OCI-M2 (cell line): ENCODE measurements at regions not wholly inside any gene's neighbourhood (a gene's known extent, or its start where the extent isn't known, plus 50 kb on each side); places are given as distances from the start of the nearest gene placed in this dataset.

Experiments used
- DNase-seq: peaks from one replicate; lab custom pipeline; 2025; ENCODE audit not compliant: unreplicated experiment; lab: John Stamatoyannopoulos, UW

- DNase-seq, result no peak
Observed at GRCh38 chr22:34135749-34136148, 215.5 kb upstream of the LARGE1 start.

- DNase-seq, result no peak
Observed at GRCh38 chr22:34150023-34150422, 229.7 kb upstream of the LARGE1 start.

- no peak for DNase-seq
Observed at GRCh38 chr22:34159491-34159890, 239.2 kb upstream of the LARGE1 start.

- DNase-seq, result no peak
Observed at GRCh38 chr22:34160141-34160783, 240.0 kb upstream of the LARGE1 start.

GRCh38 chr22:34161431-34162123 lies 241.3 kb upstream of the LARGE1 start:
- DNase-seq, result no peak

- no peak for DNase-seq
Observed at GRCh38 chr22:34198976-34199375, 278.7 kb upstream of the LARGE1 start.

- DNase-seq, result no peak
Observed at GRCh38 chr22:34210301-34210700, 290.0 kb upstream of the LARGE1 start.

- DNase-seq, result no peak
Observed at GRCh38 chr22:34214372-34214771, 294.1 kb upstream of the LARGE1 start.

GRCh38 chr22:34225278-34225677 lies 305.0 kb upstream of the LARGE1 start:
- no peak for DNase-seq

- DNase-seq, result no peak
Observed at GRCh38 chr22:34236527-34236926, 316.3 kb upstream of the LARGE1 start.

GRCh38 chr22:34239421-34239820 lies 319.1 kb upstream of the LARGE1 start:
- DNase-seq, result no peak

GRCh38 chr22:34243023-34243422 lies 322.7 kb upstream of the LARGE1 start:
- DNase-seq, result no peak

GRCh38 chr22:34255042-34255441 lies 334.8 kb upstream of the LARGE1 start:
- DNase-seq, result no peak

GRCh38 chr22:34278121-34278520 lies 357.8 kb upstream of the LARGE1 start:
- DNase-seq, result no peak

GRCh38 chr22:34281738-34282137 lies 361.5 kb upstream of the LARGE1 start:
- no peak for DNase-seq

- DNase-seq, result no peak
Observed at GRCh38 chr22:34283844-34284243, 363.6 kb upstream of the LARGE1 start.

GRCh38 chr22:34293324-34293723 lies 373.0 kb upstream of the LARGE1 start:
- DNase-seq, result no peak

- DNase-seq, result no peak
Observed at GRCh38 chr22:34294476-34294875, 374.2 kb upstream of the LARGE1 start.

GRCh38 chr22:34294986-34295385 lies 374.7 kb upstream of the LARGE1 start:
- DNase-seq, result no peak

GRCh38 chr22:34296461-34296860 lies 376.2 kb upstream of the LARGE1 start:
- DNase-seq, result no peak

GRCh38 chr22:34297536-34298120 lies 377.4 kb upstream of the LARGE1 start:
- DNase-seq, result no peak

GRCh38 chr22:34299496-34299895 lies 379.2 kb upstream of the LARGE1 start:
- DNase-seq, result no peak
